ENCODE measurements at regions not wholly inside any gene's neighbourhood (a gene's known extent, or its start where the extent isn't known, plus 50 kb on each side); places are given as distances from the start of the nearest gene placed in this dataset.

GRCh38 chr9:102072059-102072764, 333.8 kb upstream of the GRIN3A start:
- no peak for TF ChIP-seq CTCF (conservative IDR thresholded peaks at IDR 0.05; ENCODE audit: low read depth, low read length)
- H3K4me3 ChIP-seq (ENCODE audit: low read depth, low read length): no peak overlapping the region
- DNase-seq (ENCODE audit: low read depth): no peak

- DNase-seq (ENCODE audit: low read depth): peak; percentile 36
- TF ChIP-seq CTCF (conservative IDR thresholded peaks at IDR 0.05; ENCODE audit: low read depth, low read length): no peak
- no peak overlapping the region for H3K4me3 ChIP-seq (ENCODE audit: low read depth, low read length)
Measured at GRCh38 chr9:102069969-102070368, 331.5 kb upstream of the GRIN3A start.

GRCh38 chr9:102054811-102055210, 316.4 kb upstream of the GRIN3A start:
- TF ChIP-seq CTCF (conservative IDR thresholded peaks at IDR 0.05; ENCODE audit: low read depth, low read length): no peak
- no peak for DNase-seq (ENCODE audit: low read depth)
- no peak overlapping the region for H3K4me3 ChIP-seq (ENCODE audit: low read depth, low read length)

- DNase-seq (ENCODE audit: low read depth): no peak
- TF ChIP-seq CTCF (conservative IDR thresholded peaks at IDR 0.05; ENCODE audit: low read depth, low read length): no peak
- no peak overlapping the region for H3K4me3 ChIP-seq (ENCODE audit: low read depth, low read length)
Measured at GRCh38 chr9:102049586-102050246, 311.3 kb upstream of the GRIN3A start.

DNA sequence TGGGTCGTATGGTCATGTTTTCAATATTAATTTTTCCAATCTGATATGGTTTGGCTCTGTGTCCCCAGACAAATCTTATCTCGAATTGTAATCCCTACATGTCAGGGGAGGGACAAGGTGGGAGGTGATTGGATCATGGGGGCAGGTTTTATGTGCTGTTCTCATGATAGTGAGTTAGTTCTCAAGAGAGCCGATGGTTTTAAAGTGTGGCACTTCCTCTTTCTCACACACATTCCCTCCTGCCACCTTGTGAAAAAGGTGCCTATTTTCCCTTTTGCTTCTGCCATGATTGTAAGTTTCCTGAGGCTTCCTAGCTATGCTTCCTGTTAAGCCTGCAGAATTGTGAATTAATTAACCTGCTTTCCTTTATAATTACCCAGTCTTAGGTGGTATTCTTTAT, 309.1 kb upstream of the GRIN3A start:
- no peak for TF ChIP-seq CTCF (conservative IDR thresholded peaks at IDR 0.05; ENCODE audit: low read depth, low read length)
- no peak for DNase-seq (ENCODE audit: low read depth)

GRCh38 chr9:102044133-102044532, 305.7 kb upstream of the GRIN3A start:
- no peak for TF ChIP-seq CTCF (conservative IDR thresholded peaks at IDR 0.05; ENCODE audit: low read depth, low read length)
- H3K4me3 ChIP-seq (ENCODE audit: low read depth, low read length): no peak overlapping the region
- no peak for DNase-seq (ENCODE audit: low read depth)

More for the DNA sequence above, 309.1 kb upstream of the GRIN3A start:
- no peak overlapping the region for H3K4me3 ChIP-seq (ENCODE audit: low read depth, low read length)

- TF ChIP-seq CTCF (conservative IDR thresholded peaks at IDR 0.05; ENCODE audit: low read depth, low read length): no peak
- DNase-seq (ENCODE audit: low read depth): no peak
- H3K4me3 ChIP-seq (ENCODE audit: low read depth, low read length): no peak overlapping the region
Measured at GRCh38 chr9:102038006-102038405, 299.6 kb upstream of the GRIN3A start.
